ENCODE measurements at regions not wholly inside any gene's neighbourhood (a gene's known extent, or its start where the extent isn't known, plus 50 kb on each side); places are given as distances from the start of the nearest gene placed in this dataset.

GRCh38 chr11:70738661-70739060, 340.3 kb downstream of the CTTN start:
- Histone ChIP-seq H3K27me3 (ENCODE audit: control insufficient read depth, insufficient read depth, low read length) (no peaks in the 10 kb centered on the region), H3K4me1 (ENCODE audit: control insufficient read depth, extremely low read depth, insufficient read depth, low read length) (no peaks in the 10 kb centered on the region), H2AFZ (ENCODE audit: low read length) (no peak overlapping the region), H3K27ac (ENCODE audit: insufficient read depth, low read length) (no peak overlapping the region), H3K79me2 (ENCODE audit: control insufficient read depth, insufficient read depth, low read length) (no peaks in the 10 kb centered on the region), H4K20me1 (ENCODE audit: control insufficient read depth, extremely low read depth, insufficient read depth, low read length) (no peaks in the 10 kb centered on the region), H3K4me3 (replicated peaks in 1 of 4; ENCODE audit: control extremely low read depth in 1 of 4, insufficient read depth in 1 of 4, low read depth in 3 of 4, low read length in 4 of 4) (no peak overlapping the region), H3K36me3 (ENCODE audit: control insufficient read depth, insufficient read depth, low read length) (no peaks in the 10 kb centered on the region), H3K9me3 (ENCODE audit: control insufficient read depth, insufficient read depth, low read depth, low read length) (no peaks in the 10 kb centered on the region), H3K9ac (ENCODE audit: insufficient read depth, low read length) (no peak overlapping the region), H3K4me2 (ENCODE audit: extremely low read depth, insufficient read depth, low read length) (no peak overlapping the region)
- no peak for DNase-seq (ENCODE audit: low read depth in 2 of 2)
- TF ChIP-seq CTCF (conservative IDR thresholded peaks at IDR 0.05 in 1 of 2, IDR thresholded peaks at IDR 0.05 in 1 of 2; ENCODE audit: low read depth in 1 of 2, low read length in 2 of 2): no peak
- no peak for TF ChIP-seq EZH2 (IDR thresholded peaks at IDR 0.05; ENCODE audit: low read length, missing control alignments)

DNA sequence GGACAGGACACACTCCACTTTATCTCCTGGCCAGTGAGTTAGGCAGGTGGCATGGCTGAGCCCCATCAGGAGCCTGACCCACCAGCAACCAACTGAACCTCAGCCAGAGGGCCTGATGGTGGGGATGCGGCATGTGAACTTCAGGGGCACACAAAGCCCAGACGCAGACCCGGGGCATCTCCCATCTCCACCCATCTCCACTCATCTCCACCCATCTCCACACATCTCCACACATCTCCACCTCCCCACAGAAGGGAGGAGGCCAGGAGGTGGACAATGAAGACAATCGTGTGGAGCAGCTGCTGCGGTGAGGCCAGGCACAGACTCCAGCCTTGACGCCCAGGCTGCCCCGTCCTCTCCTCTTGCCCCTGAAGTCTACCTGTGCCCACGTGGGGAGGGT, 340.8 kb downstream of the CTTN start:
- Histone ChIP-seq H3K9ac (ENCODE audit: insufficient read depth, low read length) (no peak overlapping the region), H3K9me3 (ENCODE audit: control insufficient read depth, insufficient read depth, low read depth, low read length) (no peaks in the 10 kb centered on the region), H3K4me3 (replicated peaks in 1 of 4; ENCODE audit: control extremely low read depth in 1 of 4, insufficient read depth in 1 of 4, low read depth in 3 of 4, low read length in 4 of 4) (no peak overlapping the region), H4K20me1 (ENCODE audit: control insufficient read depth, extremely low read depth, insufficient read depth, low read length) (no peaks in the 10 kb centered on the region), H2AFZ (ENCODE audit: low read length) (no peak overlapping the region), H3K79me2 (ENCODE audit: control insufficient read depth, insufficient read depth, low read length) (no peaks in the 10 kb centered on the region), H3K27ac (ENCODE audit: insufficient read depth, low read length) (no peak overlapping the region), H3K27me3 (ENCODE audit: control insufficient read depth, insufficient read depth, low read length) (no peaks in the 10 kb centered on the region), H3K4me2 (ENCODE audit: extremely low read depth, insufficient read depth, low read length) (no peak overlapping the region), H3K36me3 (ENCODE audit: control insufficient read depth, insufficient read depth, low read length) (no peaks in the 10 kb centered on the region), H3K4me1 (ENCODE audit: control insufficient read depth, extremely low read depth, insufficient read depth, low read length) (no peaks in the 10 kb centered on the region)
- no peak for DNase-seq (ENCODE audit: low read depth in 2 of 2)
- TF ChIP-seq EZH2 (IDR thresholded peaks at IDR 0.05; ENCODE audit: low read length, missing control alignments) (no peak), CTCF (conservative IDR thresholded peaks at IDR 0.05 in 1 of 2, IDR thresholded peaks at IDR 0.05 in 1 of 2; ENCODE audit: low read depth in 1 of 2, low read length in 2 of 2) (no peak)

- no peaks in the 10 kb centered on the region for H3K36me3 ChIP-seq (ENCODE audit: control insufficient read depth, insufficient read depth, low read length)
- H3K4me1 ChIP-seq (ENCODE audit: control insufficient read depth, extremely low read depth, insufficient read depth, low read length): no peaks in the 10 kb centered on the region
- H4K20me1 ChIP-seq (ENCODE audit: control insufficient read depth, extremely low read depth, insufficient read depth, low read length): no peaks in the 10 kb centered on the region
- no peaks in the 10 kb centered on the region for H3K9me3 ChIP-seq (ENCODE audit: control insufficient read depth, insufficient read depth, low read depth, low read length)
- no peak overlapping the region for H3K9ac ChIP-seq (ENCODE audit: insufficient read depth, low read length)
- H3K27me3 ChIP-seq (ENCODE audit: control insufficient read depth, insufficient read depth, low read length): no peaks in the 10 kb centered on the region
- no peak overlapping the region for H2AFZ ChIP-seq (ENCODE audit: low read length)
- no peak for DNase-seq (ENCODE audit: low read depth in 2 of 2)
- H3K4me3 ChIP-seq (replicated peaks in 1 of 4; ENCODE audit: control extremely low read depth in 1 of 4, insufficient read depth in 1 of 4, low read depth in 3 of 4, low read length in 4 of 4): no peak overlapping the region
- H3K79me2 ChIP-seq (ENCODE audit: control insufficient read depth, insufficient read depth, low read length): no peaks in the 10 kb centered on the region
- H3K27ac ChIP-seq (ENCODE audit: insufficient read depth, low read length): no peak overlapping the region
- TF ChIP-seq CTCF (conservative IDR thresholded peaks at IDR 0.05 in 1 of 2, IDR thresholded peaks at IDR 0.05 in 1 of 2; ENCODE audit: low read depth in 1 of 2, low read length in 2 of 2): no peak
- no peak for TF ChIP-seq EZH2 (IDR thresholded peaks at IDR 0.05; ENCODE audit: low read length, missing control alignments)
- H3K4me2 ChIP-seq (ENCODE audit: extremely low read depth, insufficient read depth, low read length): no peak overlapping the region
Observed at GRCh38 chr11:70739811-70740487, 341.6 kb downstream of the CTTN start.
